ENCODE measurements at regions not wholly inside any gene's neighbourhood (a gene's known extent, or its start where the extent isn't known, plus 50 kb on each side); places are given as distances from the start of the nearest gene placed in this dataset.

GRCh38 chr6:98200084-98200483, 634.3 kb upstream of the POU3F2 start:
- no peaks in the 10 kb centered on the region for H3K36me3 ChIP-seq (ENCODE audit: control insufficient read depth in 2 of 2, insufficient read depth in 2 of 2, low read length in 1 of 2)
- ChIA-PET POLR2A (no interaction called here), SMC1A (ENCODE audit: uncharacterized antibody, unreplicated experiment) (no interaction called here), CTCF (no interaction called here), RAD21 (ENCODE audit: unreplicated experiment) (no interaction called here)
- DNase-seq (ENCODE audit: low read depth, low spot score) (no peak), ATAC-seq (no peak), FAIRE-seq (no peak)
- no peaks in the 10 kb centered on the region for H3K79me2 ChIP-seq (ENCODE audit: control insufficient read depth, insufficient read depth, low read length)
- H3K9ac ChIP-seq (ENCODE audit: control insufficient read depth, insufficient read depth, low read length): no peak overlapping the region
- in situ Hi-C loops (cut with MboI): no loop called here
- TF ChIP-seq BACH1 (IDR thresholded peaks at IDR 0.05; ENCODE audit: borderline replicate concordance) (no peak), SIX5 (IDR thresholded peaks at IDR 0.05; ENCODE audit: low read depth, low read length, severe bottlenecking) (no peak), CBFB (IDR thresholded peaks at IDR 0.05; ENCODE audit: low read depth) (no peak), YY1 (IDR thresholded peaks at IDR 0.05; ENCODE audit: low read depth, low read length) (no peak), FOXM1 (IDR thresholded peaks at IDR 0.05; ENCODE audit: low read depth, low read length) (no peak), EP300 (IDR thresholded peaks at IDR 0.05; ENCODE audit: borderline replicate concordance in 1 of 2, control insufficient read depth in 1 of 2, low read depth in 2 of 2, low read length in 2 of 2) (no peak), NFYB (IDR thresholded peaks at IDR 0.05; ENCODE audit: insufficient read depth, low read depth, low read length) (no peak)
- intact Hi-C loops (cut with micrococcal nuclease; ENCODE audit: unreplicated experiment): no loop called here
- no peaks in the 10 kb centered on the region for H4K20me1 ChIP-seq (ENCODE audit: control insufficient read depth, insufficient read depth)
- 23% methylated on average over 3 of the region's 3 CpGs for WGBS (ENCODE audit: insufficient coverage, insufficient replicate concordance, low lambda C conversion rate, missing lambda C conversion rate)
- H3K27ac ChIP-seq (ENCODE audit: control insufficient read depth, insufficient read depth): no peak overlapping the region
- no peak overlapping the region for H3K4me2 ChIP-seq (ENCODE audit: control insufficient read depth, insufficient read depth)
- H3K27me3 ChIP-seq (replicated peaks in 1 of 2; ENCODE audit: control insufficient read depth in 2 of 2, insufficient read depth in 2 of 2, low read length in 1 of 2): no peaks in the 10 kb centered on the region
- H3K9me3 ChIP-seq (replicated peaks; ENCODE audit: control insufficient read depth, insufficient read depth, low read length): no peaks in the 10 kb centered on the region
- no peak overlapping the region for H3K4me3 ChIP-seq
- H3K4me1 ChIP-seq (ENCODE audit: control insufficient read depth, insufficient read depth, low read length): no peaks in the 10 kb centered on the region
- no peak overlapping the region for H2AFZ ChIP-seq (ENCODE audit: control insufficient read depth, low read depth, low read length)
- BruUV-seq (replicated peaks): no TSS peak

- ChIA-PET RAD21 (ENCODE audit: unreplicated experiment) (no interaction called here), CTCF (no interaction called here), POLR2A (no interaction called here), SMC1A (ENCODE audit: uncharacterized antibody, unreplicated experiment) (no interaction called here)
- Histone ChIP-seq H3K4me3 (no peak overlapping the region), H3K4me1 (ENCODE audit: control insufficient read depth, insufficient read depth, low read length) (no peaks in the 10 kb centered on the region), H3K36me3 (ENCODE audit: control insufficient read depth in 2 of 2, insufficient read depth in 2 of 2, low read length in 1 of 2) (no peaks in the 10 kb centered on the region), H3K4me2 (ENCODE audit: control insufficient read depth, insufficient read depth) (no peak overlapping the region), H4K20me1 (ENCODE audit: control insufficient read depth, insufficient read depth) (no peaks in the 10 kb centered on the region), H3K9ac (ENCODE audit: control insufficient read depth, insufficient read depth, low read length) (no peak overlapping the region), H3K27me3 (replicated peaks in 1 of 2; ENCODE audit: control insufficient read depth in 2 of 2, insufficient read depth in 2 of 2, low read length in 1 of 2) (no peaks in the 10 kb centered on the region), H3K27ac (ENCODE audit: control insufficient read depth, insufficient read depth) (no peak overlapping the region), H3K79me2 (ENCODE audit: control insufficient read depth, insufficient read depth, low read length) (no peaks in the 10 kb centered on the region), H2AFZ (ENCODE audit: control insufficient read depth, low read depth, low read length) (no peak overlapping the region), H3K9me3 (replicated peaks; ENCODE audit: control insufficient read depth, insufficient read depth, low read length) (no peaks in the 10 kb centered on the region)
- WGBS (ENCODE audit: insufficient coverage, insufficient replicate concordance, low lambda C conversion rate, missing lambda C conversion rate): 5% methylated on average over 2 of the region's 2 CpGs
- intact Hi-C loops (cut with micrococcal nuclease; ENCODE audit: unreplicated experiment) (no loop called here), in situ Hi-C loops (cut with MboI) (no loop called here)
- peak; percentile 74 for TF ChIP-seq REST (IDR thresholded peaks at IDR 0.05; ENCODE audit: low read depth, low read length)
- no peak for TF ChIP-seq MXI1 (IDR thresholded peaks at IDR 0.05; ENCODE audit: low read depth, low read length)
- ATAC-seq (no peak), FAIRE-seq (no peak), DNase-seq (ENCODE audit: low read depth, low spot score) (no peak)
- no TSS peak for BruUV-seq (replicated peaks)
Measured at GRCh38 chr6:98203170-98203806, 631.1 kb upstream of the POU3F2 start.

Measured in GM12878 (cell line).